ENCODE measurements at regions not wholly inside any gene's neighbourhood (a gene's known extent, or its start where the extent isn't known, plus 50 kb on each side); places are given as distances from the start of the nearest gene placed in this dataset.
"Not testable (repeated sequence)": the region's sequence is repeated elsewhere in the genome, so short reads cannot be mapped to it uniquely, and the experiment has no call there.

GRCh38 chr12:126952096-126953007 is 1314.6 kb upstream of the TMEM132C start:
- DNase-seq = no peak

- no peak for DNase-seq
These were observed 1313.5 kb upstream of the TMEM132C start for GRCh38 chr12:126953365-126953889.

- no peak for DNase-seq
These were observed 1306.7 kb upstream of the TMEM132C start for GRCh38 chr12:126960221-126960620.

- DNase-seq = no peak
These were observed 1306.3 kb upstream of the TMEM132C start for GRCh38 chr12:126960709-126961108.

GRCh38 chr12:126963825-126964224 is 1303.1 kb upstream of the TMEM132C start:
- DNase-seq = no peak

GRCh38 chr12:126966498-126966897 is 1300.5 kb upstream of the TMEM132C start:
- no peak for DNase-seq

- DNase-seq = no peak
These were observed 1299.8 kb upstream of the TMEM132C start for GRCh38 chr12:126967152-126967551.

GRCh38 chr12:126974779-126975178 is 1292.2 kb upstream of the TMEM132C start:
- no peak for DNase-seq

- no peak for DNase-seq
These were observed 1290.4 kb upstream of the TMEM132C start for GRCh38 chr12:126976579-126976978.

- DNase-seq = not testable (repeated sequence)
These were observed 1287.4 kb upstream of the TMEM132C start for GRCh38 chr12:126979564-126979963.

GRCh38 chr12:126982707-126983106 is 1284.3 kb upstream of the TMEM132C start:
- no peak for DNase-seq

GRCh38 chr12:126983735-126984134 is 1283.2 kb upstream of the TMEM132C start:
- DNase-seq = not testable (repeated sequence)

GRCh38 chr12:126985663-126986062 is 1281.3 kb upstream of the TMEM132C start:
- DNase-seq = not testable (repeated sequence)

- no peak for DNase-seq
These were observed 1277.4 kb upstream of the TMEM132C start for GRCh38 chr12:126989532-126989931.

GRCh38 chr12:126993898-126994297 is 1273.1 kb upstream of the TMEM132C start:
- no peak for DNase-seq

GRCh38 chr12:126994599-126994998 is 1272.4 kb upstream of the TMEM132C start:
- DNase-seq = no peak

- DNase-seq = no peak
These were observed 1268.9 kb upstream of the TMEM132C start for GRCh38 chr12:126998031-126998430.

GRCh38 chr12:126998747-126999285 is 1268.2 kb upstream of the TMEM132C start:
- no peak for DNase-seq

GRCh38 chr12:126999352-126999751 is 1267.6 kb upstream of the TMEM132C start:
- no peak for DNase-seq

- no peak for DNase-seq
These were observed 1261.6 kb upstream of the TMEM132C start for GRCh38 chr12:127005406-127005805.

- no peak for DNase-seq
These were observed 1260.0 kb upstream of the TMEM132C start for GRCh38 chr12:127006972-127007371.

- DNase-seq = no peak
These were observed 1258.1 kb upstream of the TMEM132C start for GRCh38 chr12:127008755-127009403.

- DNase-seq = no peak
These were observed 1254.9 kb upstream of the TMEM132C start for GRCh38 chr12:127012109-127012508.

- DNase-seq = no peak
These were observed 1253.8 kb upstream of the TMEM132C start for GRCh38 chr12:127013197-127013596.

Data from NCI-H510A treated with DMSO at 0.1 percent for 48 hours (cell line).